ENCODE measurements at regions not wholly inside any gene's neighbourhood (a gene's known extent, or its start where the extent isn't known, plus 50 kb on each side); places are given as distances from the start of the nearest gene placed in this dataset.
"Not testable (repeated sequence)": the region's sequence is repeated elsewhere in the genome, so short reads cannot be mapped to it uniquely, and the experiment has no call there.

DNA sequence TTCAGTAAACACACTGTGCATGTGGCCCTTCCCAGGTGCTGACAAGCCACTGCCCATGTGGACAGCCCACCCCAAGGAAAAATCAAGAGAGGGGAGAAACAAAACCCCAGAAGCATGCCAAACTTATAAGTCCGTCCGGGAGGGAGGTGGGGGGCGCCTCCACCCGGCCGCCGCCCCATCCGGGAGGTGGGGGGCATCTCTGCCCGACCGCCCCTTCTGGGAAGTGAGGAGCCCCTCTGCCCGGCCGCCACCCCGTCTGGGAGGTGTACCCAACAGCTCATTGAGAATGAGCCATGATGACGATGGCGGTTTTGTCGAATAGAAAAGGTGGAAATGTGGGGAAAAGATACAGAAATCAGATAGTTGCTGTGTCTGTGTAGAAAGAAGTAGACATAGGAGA is 53.8 kb upstream of the C2CD4B start:
- FAIRE-seq, result no peak

GRCh38 chr15:62219799-62220198 is 54.7 kb upstream of the C2CD4B start:
- FAIRE-seq, result no peak

- no peak for FAIRE-seq
Measured at GRCh38 chr15:62223020-62223419, 57.9 kb upstream of the C2CD4B start.

- no peak for FAIRE-seq
Measured at GRCh38 chr15:62228604-62229003, 63.5 kb upstream of the C2CD4B start.

DNA sequence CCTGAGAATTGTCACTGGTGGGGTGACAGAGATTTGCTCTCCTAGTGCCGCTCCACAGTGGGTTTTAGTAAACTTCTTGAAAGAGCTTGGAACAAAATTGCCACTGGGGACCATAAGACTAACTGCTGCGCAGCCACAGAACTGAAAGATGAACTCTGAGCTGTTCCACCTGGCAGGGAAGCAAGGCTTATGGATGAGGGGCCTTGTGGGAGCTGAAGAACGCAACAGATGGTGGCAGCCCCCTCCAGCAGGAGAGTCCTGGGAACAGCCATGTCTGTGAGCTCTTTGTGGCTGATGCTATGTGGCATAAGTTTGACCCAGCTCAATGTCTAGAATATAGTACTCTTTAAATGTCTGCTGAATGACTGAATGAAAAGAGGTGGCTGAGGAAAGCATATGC is 66.8 kb upstream of the C2CD4B start:
- no peak for FAIRE-seq

DNA sequence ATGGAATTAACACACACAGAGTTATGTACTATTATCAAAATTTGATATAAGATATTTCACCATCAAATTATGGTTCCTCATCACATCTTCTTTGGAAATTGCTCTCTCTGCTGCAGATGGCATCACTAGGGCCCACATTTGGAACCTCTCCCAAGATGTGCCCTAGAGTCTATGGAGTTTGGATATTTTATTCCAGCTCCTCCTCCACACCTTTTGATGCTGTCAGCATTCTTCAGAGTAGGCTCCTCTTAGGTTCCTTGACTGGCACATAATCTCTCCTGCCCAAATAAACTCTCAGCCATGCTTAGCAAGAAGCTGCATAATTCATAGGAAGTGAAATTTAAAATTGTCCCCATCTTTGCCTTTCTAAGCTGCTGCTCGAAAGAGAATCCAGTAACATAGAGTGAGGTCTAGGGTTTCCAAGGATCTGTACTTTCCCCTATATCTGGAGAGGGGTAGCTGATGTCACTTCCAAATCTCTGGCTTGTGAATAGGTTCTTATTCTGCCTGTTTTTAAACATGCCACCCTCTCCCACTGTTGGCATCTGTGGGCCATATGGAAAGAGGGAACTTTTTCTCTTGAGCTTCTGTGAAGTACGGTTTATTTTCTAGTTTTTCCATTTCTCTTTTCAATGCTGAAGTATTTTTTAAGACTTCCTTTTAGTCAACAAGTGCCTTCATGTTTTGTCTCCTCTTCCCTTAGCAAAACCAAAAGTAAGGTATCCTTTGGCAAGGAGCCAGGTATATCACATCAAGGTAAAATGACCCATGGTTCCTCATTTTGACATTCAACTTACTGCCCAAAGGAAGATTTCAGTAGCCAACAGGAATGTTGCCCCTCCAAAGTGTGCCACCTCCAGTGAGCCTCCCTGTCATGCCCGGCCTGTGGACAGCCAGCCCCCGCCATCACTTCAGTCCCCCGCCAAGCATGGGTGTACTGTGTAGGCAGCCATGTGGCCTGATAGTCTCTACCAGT is 75.3 kb upstream of the C2CD4B start:
- FAIRE-seq, result no peak

DNA sequence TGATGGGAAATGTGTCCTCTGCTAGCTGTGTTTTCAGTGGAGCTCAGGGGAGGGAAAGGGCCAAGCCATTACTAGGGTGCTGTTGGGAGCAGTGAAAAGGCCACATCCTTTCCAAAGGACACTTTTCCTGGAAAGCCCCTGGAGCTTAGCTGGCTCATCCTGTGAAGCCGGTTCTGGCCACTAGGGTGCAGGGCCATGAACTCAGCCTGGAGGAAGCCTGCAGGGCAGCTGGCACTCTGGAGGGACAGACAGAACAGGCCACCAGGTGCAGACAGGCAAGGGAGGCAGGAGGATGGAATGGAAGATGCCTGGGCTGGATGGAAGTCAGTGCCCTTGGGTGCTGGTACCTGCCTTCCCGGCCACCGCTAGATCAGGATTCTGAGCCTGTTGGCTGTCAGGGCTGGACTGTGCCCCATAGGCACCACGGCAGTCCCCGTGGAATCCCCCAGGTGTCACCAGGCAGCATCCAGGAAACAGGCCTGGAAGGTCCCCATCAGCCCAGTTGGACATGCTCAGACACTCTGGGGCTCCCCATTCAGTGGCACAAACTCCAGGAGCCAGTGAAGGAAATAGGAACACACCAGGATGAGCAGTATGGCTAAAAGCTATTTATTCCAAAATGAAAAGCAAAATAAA is 76.2 kb upstream of the C2CD4B start:
- FAIRE-seq, result no peak

- FAIRE-seq, result no peak
Measured at GRCh38 chr15:62242999-62243398, 77.9 kb upstream of the C2CD4B start.

GRCh38 chr15:62244762-62245161 is 79.7 kb upstream of the C2CD4B start:
- no peak for FAIRE-seq

DNA sequence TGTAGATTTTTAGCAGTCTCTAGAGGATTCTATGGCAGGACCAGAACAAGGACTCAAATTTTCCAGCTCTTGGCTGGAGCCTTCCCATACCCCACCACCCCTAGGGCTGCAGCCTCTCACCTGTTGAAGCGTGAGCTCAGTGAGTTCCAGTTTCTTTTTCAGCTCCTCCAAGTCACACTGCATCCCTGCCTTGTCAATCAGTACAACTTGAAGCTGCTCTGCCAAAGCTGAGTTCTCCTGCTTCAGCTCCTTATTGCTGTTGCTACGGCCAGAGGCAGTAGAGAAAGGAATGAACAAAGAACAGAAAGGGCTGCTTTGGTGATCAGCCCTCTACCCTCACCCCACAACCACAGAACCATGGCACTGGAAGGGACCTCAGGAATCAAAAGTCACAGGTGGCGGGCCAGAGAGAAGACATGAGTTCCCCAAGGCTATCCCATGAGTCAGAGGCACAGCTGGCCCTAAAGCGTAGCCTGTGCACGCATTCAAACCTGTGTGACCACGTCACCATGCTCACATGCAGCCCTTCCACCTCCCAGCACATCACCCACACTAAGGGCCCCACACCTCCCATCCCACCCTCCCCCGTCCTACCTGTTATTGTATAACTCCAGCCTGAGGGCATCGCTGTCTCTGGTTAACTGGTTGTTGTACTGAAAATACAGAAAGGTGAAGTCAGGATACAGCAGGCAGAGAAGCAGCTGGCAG is 83.3 kb upstream of the C2CD4B start:
- no peak for FAIRE-seq

GRCh38 chr15:62249501-62249900 is 84.4 kb upstream of the C2CD4B start:
- FAIRE-seq, result no peak

DNA sequence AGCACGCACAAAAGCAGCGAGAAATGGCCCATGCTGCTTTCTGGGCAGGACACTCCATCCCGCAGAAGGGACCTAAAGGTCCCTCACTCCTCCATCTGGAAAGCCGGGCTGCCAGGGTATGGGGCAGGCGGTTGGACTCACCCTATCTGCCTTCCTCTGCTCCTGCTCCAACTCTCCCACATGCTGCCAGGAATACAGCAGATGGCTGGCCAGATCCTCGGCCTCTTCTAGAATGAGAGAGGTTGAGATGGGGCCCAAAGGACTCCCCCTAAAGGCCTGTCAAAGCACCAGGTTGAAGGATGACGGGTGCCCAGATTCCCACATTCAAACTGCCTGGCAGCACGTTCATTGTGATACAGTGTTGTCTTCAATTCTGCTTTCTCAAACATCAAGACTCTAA is 85.1 kb upstream of the C2CD4B start:
- FAIRE-seq, result no peak

- no peak for FAIRE-seq
Measured at GRCh38 chr15:62250978-62251377, 85.9 kb upstream of the C2CD4B start.

GRCh38 chr15:62253294-62253693 is 88.2 kb upstream of the C2CD4B start:
- no peak for FAIRE-seq

DNA sequence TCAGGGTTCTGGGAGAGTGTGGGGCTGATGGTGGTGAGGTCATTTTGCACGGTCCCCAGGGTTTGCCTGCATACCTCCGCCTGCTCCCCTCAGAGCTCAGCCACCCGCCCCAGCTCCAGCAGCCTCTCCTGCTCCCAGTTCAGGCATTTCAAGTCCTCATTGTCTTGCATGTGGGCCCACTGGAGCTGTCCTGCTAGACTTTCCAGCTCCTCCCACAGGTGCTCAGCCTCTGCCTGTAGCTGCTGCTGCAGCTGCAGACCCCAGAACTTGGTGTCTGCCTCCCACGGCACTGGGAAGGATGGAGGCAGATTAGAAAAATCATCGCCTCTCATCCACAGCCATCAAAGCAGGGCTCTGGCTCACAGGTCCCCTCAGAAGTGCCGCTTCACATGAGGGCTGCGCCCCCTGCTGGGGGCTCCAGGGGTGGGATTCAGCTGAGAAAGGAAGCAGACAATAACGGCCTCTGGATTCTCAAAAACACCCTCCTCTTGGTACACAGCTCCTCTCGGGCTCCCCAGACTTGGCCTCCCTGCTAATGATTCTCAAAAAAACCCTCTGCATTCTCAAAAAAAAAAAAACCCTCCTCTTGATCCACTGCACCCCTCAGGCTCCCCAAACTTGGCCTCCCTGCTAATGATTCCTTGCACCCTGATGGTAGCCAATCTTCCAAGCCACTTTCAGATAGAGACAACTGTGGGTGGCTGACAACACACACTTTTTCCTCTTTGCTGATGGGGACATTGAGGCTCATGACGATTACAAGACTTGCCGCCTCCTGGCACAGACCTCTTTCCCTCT is 89.3 kb upstream of the C2CD4B start:
- no peak for FAIRE-seq

DNA sequence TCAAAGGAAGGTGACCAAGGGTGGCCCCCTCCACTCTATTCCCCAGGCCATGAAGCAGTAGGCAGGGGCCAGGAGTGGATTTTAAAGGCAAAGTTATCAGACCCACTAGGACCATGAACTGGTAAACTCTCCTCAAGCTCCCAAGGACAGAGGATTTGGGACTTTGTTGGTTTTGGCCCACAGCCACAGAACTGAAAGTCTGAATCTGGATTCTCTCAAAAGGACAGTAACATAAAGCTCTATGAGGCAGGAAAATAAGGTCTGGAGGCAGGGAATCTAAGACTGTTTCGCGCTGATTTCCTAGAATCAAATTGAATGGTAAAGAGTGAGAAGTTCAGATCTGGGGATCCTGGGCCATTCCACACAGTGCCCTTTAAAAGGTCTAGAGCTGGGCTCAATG is 91.3 kb upstream of the C2CD4B start:
- FAIRE-seq, result not testable (repeated sequence)

DNA sequence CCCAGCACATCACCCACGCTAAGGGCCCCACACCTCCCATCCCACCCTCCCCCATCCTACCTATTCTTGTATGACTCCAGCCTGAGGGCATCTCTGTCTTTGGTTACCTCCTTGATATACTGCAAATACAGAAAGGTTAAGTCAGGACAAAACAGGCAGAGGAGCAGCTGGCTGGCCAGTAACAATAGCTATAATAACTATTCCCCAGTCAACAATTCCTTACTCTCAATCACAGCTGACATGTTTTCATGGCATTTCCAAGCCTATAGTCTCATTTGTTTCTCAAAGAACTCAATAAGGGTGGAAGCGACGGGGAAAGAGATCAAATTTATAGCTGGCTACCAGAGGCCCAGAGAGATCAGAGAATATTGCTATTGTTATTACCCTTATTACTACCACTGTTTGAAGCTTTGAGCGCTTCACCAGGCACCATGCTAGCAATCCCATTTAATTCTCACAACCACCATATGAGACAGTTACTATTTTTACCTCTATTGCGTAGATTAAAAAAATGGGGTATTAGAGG is 93.0 kb upstream of the C2CD4B start:
- no peak for FAIRE-seq

DNA sequence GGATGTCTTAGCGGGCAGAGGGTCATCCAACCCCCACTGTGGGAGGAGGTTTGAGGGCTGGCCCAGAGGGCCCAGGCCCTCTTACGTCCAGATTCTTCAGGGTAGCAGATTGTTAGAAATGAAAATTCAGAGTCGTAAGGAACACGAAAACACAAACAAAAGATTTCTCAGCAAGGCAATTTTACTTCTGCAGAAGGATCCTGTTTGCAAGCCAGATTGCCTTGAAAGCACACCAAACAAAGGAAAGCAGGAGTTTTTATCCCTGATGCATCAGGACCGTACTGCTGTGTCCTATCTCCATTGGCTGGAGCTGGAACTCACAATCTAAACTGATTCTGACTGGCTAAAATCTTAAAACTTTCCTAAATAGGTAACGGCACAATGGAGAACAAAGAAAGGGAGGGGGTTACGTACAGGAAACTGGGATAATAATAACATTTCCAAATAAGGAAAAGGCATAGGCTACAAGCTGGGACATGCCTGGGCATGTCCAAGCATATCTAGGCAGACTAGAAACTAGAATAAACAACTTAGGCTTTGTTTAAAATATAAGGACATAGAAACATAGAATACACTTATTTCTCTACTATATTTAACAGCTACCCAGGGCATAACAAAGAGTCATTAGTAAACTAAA is 97.3 kb upstream of the C2CD4B start:
- no peak for FAIRE-seq

GRCh38 chr15:62264196-62264595 is 99.1 kb upstream of the C2CD4B start:
- FAIRE-seq, result no peak

GRCh38 chr15:62269504-62269903 is 104.4 kb upstream of the C2CD4B start:
- FAIRE-seq, result no peak

GRCh38 chr15:62270216-62270921 is 105.3 kb upstream of the C2CD4B start:
- FAIRE-seq, result no peak
